Eye (tissue), 1 donor: ENCODE measurements at regions not wholly inside any gene's neighbourhood (a gene's known extent, or its start where the extent isn't known, plus 50 kb on each side); places are given as distances from the start of the nearest gene placed in this dataset.

Source experiments
- DNase-seq: peaks from one replicate; pipeline ENCODE4 v3.0.0-alpha.2; 2015

GRCh38 chr6:106918115-106918514 lies 56.4 kb downstream of the CD24 start:
- peak; percentile 25 for DNase-seq

- DNase-seq: no peak
Observed at GRCh38 chr6:106916891-106917290, 57.6 kb downstream of the CD24 start.

GRCh38 chr6:106913676-106914280 lies 60.8 kb downstream of the CD24 start:
- no peak for DNase-seq

- no peak for DNase-seq
Observed at GRCh38 chr6:106913111-106913510, 61.4 kb downstream of the CD24 start.

- DNase-seq: no peak
Observed at GRCh38 chr6:106912091-106912490, 62.4 kb downstream of the CD24 start.

- DNase-seq: no peak
Observed at GRCh38 chr6:106910999-106911949, 63.3 kb downstream of the CD24 start.

DNA sequence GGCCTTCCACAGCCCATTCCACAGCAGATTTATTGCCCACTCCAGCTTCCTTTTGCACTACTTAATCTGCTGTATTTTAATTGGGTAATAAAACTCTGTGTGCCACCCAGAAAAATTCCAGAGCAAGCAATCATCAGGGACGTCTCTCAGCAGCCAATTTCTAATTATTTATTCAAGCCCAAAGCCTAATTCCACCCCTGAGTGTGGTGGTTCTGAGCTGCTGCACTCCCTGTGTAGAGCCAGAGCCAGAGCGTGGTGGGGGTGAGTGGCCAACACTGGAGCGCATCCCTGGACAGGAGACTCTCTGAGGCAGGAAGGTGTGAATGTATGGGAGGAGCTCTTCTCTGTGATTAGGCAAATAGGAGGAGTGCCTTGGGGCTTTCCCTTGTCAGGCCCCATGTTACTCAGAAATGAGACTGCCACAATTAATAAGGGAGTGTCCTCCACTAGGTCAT lies 66.1 kb downstream of the CD24 start:
- no peak for DNase-seq

DNA sequence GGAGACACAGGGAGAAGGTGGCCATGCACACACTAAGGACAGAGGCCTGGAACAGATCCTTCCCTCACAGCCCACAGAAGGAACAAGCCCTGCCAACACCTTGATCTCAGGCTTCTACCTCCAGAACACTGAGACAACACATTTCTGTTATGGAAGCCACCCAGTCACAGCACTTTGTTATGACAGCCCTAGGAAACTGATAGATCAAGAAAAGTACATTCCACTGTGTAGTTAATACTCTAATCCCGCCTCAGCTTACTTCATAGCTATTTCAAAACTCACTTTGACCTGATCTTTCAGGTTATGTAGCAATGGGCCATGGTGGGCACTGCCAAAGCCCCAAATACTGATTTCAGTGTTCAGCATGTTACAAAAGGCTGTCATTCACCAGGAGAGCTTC lies 66.8 kb downstream of the CD24 start:
- DNase-seq: no peak

GRCh38 chr6:106906232-106906631 lies 68.3 kb downstream of the CD24 start:
- no peak for DNase-seq

DNA sequence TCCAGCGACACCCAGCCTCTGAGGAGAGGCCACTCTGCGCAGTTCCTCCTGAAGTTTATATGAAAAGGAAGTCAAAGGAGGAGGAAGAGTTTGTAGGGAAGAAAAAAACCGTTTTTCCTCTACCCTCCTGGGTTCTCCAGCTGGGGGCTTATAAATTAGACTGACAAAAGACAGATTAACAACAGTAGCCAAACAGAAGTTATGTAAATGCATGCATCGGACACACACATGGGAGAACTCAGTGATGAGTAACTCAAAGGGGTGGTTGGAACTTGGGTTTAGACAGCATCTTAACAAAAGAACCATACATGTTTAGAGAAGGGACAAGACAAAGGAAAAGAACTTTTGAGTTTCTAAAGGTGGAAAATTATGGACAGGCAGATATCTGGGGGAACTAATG lies 71.2 kb downstream of the CD24 start:
- DNase-seq: no peak

DNA sequence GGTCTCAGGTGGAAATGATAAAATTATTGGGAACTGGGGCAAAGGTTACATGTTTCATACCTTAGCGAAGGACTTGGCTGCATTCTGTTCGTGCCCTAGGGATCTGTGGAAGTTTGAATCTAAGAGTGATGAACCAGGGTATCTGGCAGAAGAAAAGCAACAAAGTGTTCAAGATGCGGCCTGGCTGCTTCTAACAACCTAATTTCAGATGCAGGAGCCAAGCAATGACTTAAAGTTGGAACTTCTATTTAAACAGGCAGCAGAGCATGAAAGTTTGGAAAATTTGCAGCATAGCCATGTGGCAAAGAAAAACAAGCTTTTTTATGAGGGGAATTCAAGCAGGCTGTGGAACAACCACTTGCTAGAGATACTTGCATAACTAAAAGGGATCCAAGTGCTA lies 73.5 kb downstream of the CD24 start:
- no peak for DNase-seq

DNA sequence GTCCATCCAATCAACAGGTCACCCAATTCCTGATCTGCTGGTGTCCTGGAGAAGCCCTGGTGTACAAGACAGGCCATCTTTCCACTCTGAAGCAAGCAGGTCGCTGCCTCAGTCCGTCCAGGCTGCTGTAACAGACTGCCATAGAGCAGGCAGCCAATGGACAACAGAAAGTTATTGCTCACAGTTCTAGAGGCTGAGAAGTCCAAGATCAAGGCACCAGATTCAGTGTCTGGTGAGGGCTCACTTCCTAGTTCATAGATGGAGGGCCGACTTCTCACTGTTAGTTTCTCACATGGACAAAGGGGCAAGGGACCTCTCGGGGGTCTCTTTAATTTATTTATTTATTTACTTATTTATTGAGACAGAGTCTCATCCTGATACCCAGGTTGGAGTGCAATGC lies 74.8 kb downstream of the CD24 start:
- no peak for DNase-seq

DNA sequence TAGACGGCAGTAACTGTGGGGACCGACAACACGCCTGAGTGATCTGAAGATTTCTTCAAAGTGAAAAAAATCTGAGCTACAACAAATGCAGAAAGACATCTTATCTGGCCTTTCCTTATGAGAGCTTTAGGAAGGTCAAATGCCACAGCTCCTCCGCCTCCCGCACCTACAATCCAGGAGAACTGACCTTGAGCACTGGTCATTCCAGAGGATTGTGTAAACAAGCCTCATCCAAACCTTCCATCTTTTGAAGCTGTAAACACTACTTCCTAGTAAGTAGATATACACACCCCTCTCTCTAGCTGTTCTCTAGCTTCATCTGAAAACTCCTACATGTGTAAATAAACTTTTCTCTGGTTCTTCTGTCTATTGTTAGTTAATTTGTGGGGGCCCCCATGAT lies 76.9 kb downstream of the CD24 start:
- DNase-seq: no peak

DNA sequence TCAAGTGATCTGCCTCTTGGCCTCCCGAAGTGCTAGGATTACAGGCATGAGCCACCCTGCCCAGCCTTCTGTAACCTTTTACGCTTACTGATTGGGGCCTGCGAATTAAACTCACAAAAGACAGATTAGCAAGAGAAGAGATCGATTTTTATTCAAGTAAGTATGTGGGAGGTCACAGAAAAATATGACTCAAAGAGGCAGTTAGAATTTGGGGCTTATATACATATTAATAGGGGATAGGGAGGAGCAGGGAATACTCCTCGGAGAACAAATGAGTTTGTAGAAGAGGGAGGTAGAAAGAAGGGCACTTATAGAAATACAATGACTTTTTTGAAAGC lies 78.9 kb downstream of the CD24 start:
- no peak for DNase-seq

DNA sequence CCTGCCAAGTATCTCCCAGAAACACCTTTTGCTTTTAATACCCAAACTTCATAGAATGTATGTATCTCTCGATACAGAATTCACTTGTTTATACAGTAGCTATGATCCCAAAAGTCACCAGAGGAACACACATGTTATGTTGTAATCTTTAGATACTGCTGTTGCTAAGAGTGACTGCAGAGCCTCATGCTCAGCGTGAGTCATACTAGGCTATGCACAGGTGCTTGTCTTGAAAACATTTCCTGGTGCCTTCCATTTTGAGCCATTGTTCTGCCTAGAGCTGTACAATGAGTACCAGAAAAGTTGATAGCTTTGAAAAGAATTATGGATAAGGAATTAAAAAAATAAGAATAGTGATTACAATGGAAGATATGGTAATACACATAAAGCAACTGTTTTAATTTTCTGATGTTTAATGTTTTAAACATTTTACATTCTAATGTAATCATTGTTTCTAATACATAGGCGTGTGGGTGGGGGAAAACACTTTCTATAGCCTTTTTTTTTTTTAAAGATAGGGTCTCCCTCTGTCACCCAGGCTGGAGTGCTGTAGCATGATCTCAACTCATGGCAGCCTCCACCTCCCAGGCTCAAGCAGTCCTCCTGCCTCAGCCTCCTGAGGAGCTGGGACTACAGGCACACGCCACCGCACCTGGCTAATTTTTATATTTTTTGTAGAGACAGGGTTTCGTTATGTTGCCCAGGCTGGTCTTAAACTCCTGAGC lies 79.4 kb downstream of the CD24 start:
- no peak for DNase-seq

GRCh38 chr6:106892186-106892585 lies 82.3 kb downstream of the CD24 start:
- DNase-seq: no peak

GRCh38 chr6:106890447-106890846 lies 84.1 kb downstream of the CD24 start:
- DNase-seq: no peak

DNA sequence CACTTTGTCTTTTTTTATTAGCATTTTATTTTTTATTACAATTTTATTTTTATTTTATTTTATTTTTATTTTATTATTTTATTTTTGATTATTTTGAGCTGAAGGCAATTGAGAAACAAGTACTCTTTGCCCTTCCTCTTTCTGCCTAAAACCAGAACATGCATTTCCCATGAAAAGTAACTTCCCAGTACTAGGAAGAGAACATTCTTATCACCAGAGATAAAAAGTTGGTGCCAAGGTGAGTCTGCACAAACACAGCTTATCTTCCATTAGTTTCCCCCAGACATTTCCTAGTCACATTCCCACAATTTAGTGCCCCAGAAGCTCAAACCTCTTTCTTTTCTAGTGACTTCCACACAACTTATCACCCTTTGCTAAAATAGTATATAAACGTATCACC lies 84.8 kb downstream of the CD24 start:
- DNase-seq: no peak

DNA sequence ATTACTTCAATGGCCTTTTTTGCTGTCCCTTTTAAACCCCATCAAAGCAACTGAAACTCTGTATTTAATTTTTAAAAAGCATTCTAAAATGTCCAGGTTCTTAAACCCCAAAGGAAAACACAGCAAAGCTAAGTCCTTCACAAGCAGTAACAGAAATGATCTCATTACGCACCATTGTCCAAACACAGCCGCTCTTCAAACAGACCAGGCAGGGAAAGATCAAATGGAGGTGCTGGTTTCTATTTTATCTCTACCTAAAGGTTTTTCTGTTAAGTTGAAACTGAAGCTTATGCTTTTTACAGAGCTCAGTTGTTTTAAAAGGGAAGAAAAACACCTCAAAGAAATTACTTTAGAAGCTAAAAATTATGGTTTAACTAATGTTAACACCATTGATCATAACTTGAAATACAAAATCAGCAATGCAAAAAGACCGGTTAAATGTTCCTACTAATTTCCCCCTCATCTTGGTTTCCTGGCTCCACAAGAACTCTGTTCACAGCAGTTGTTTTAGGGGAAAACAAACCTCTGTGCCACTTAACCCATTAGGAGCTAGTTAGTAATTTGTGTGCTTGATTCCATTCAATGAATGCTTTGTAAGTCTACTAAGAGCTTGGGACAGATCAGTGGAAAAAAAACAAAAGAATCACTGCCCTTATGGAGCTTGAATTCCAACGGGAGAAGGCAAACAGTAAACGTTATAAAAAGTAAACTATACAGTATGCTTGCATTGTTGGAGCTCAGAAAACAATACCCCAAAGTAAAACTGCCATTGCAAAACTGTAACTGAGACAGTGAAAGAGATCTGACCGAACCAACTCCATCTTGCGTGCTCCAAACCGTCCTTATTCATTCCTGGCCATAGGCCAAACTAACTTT lies 87.4 kb downstream of the CD24 start:
- DNase-seq: peak; percentile 33

DNA sequence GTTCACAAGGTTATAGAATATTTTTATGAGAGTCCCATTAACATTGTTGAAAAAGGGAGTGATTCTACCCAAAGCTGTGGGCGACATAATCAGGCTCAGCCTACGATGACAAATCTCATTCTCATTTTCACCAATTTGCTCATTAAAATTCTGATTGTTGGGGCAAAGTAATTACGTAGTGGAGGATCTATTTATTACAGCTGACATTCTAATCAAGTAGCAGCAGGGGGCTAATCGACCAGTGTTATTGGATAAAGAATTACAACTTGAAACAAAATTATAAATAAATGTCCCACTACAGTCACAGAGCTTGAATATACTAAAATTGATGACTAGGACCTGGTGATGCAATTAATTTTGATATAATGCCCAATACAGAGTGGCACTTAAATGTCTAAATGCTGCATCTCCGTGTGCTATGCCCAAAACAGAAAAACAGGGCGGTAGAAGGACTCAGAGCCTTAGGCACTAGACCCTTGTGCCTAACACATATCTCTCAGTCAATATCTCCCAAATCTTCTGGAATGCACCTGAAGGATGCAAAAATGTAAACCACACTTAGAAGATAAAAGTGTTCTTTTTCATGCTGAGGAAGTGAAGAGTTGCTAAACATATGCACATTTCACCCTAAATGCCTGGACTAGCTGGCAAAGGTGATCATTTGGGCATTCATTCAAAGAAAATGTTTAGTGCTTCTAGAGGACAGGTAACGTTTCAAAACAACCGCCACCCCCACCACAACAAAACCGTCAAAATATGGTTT lies 88.3 kb downstream of the CD24 start:
- DNase-seq: peak; percentile 25

GRCh38 chr6:106885679-106886078 lies 88.8 kb downstream of the CD24 start:
- peak; percentile 17 for DNase-seq

GRCh38 chr6:106884576-106884975 lies 90.0 kb downstream of the CD24 start:
- no peak for DNase-seq
